GM12891 (cell line): ENCODE measurements at regions not wholly inside any gene's neighbourhood (a gene's known extent, or its start where the extent isn't known, plus 50 kb on each side); places are given as distances from the start of the nearest gene placed in this dataset.
A peak's percentile ranks its signal among the peaks of the same experiment; 100 is the strongest.
"Not testable (repeated sequence)": the region's sequence is repeated elsewhere in the genome, so short reads cannot be mapped to it uniquely, and the experiment has no call there.

Source experiments
- DNase-seq: peaks from one replicate; pipeline ENCODE4 v3.0.0; 2011; ENCODE audit warnings: low spot score; ENCODE audit not compliant: insufficient read length
- FAIRE-seq: peaks from 2 replicates; lab custom pipeline; 2011; peaks lifted over from hg19 to GRCh38; lab: Jason Lieb, UNC
- PAX5 ChIP-seq: IDR thresholded peaks from 2 replicates; pipeline ENCODE4 v1.6.1; 2011; ENCODE audit warnings: low read length, moderate library complexity, mild to moderate bottlenecking; ENCODE audit not compliant: insufficient read depth, severe bottlenecking
- POLR2A ChIP-seq: IDR thresholded peaks from 2 replicates; pipeline ENCODE4 v1.6.1; 2011; ENCODE audit warnings: low read depth, low read length, control low read depth
- POLR2AphosphoS5 ChIP-seq: IDR thresholded peaks from 2 replicates; pipeline ENCODE4 v1.6.1; 2011; ENCODE audit warnings: low read depth, low read length, control low read depth
- POU2F2 ChIP-seq: IDR thresholded peaks from 2 replicates; pipeline ENCODE4 v1.6.1; 2011; ENCODE audit warnings: low read depth, mild to moderate bottlenecking, control low read depth, low read length, moderate library complexity
- SPI1 ChIP-seq: IDR thresholded peaks from 2 replicates; pipeline ENCODE4 v1.6.1; 2011; ENCODE audit warnings: low read depth, low read length, control low read depth
- TAF1 ChIP-seq: IDR thresholded peaks from 2 replicates; pipeline ENCODE4 v1.6.1; 2011; ENCODE audit warnings: low read depth, low read length, control low read depth

DNA sequence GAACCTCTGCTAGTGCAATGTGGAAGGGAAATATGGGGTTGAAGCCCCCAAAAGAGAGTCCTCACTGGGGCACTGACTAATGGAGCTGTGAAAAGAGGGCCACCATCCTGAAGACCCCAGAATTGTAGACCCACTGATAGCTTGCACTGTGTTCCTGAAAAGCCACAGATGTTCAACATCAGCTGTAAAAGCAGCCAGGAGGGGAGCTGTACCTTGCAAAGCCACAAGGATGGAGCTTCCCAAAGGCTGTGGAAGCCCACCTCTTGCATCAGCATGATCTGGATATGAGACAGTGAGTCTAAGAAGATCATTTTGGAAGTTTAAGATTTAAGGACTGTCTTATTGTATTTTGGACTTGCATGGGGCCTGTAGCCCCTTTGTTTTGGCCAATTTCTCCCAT is 125.8 kb upstream of the TGFBR2 start:
- TF ChIP-seq TAF1 (no peak), PAX5 (no peak), POU2F2 (no peak), POLR2A (no peak), POLR2AphosphoS5 (no peak), SPI1 (no peak)
- DNase-seq (no peak), FAIRE-seq (no peak)

DNA sequence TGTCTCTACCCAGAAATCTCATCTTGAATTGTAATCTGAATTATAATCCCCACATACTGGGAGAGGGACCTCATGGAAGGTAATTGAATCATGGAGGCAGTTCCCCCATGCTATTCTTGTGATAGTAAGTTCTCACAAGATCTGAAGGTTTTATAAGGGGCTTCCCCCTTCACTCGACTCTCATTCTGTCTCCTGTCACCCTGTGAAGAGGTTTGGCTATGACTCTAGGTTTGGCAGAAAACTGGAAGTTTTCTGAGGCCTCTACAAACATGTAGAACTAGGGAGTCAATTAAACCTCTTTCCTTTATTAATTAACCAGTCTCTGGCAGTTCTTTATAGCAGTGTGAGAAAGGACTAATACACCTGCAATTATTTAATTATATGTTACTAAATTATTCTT is 125.2 kb upstream of the TGFBR2 start:
- FAIRE-seq (no peak), DNase-seq (no peak)
- TF ChIP-seq PAX5 = no peak
- TF ChIP-seq SPI1 = no peak
- no peak for TF ChIP-seq POU2F2
- no peak for TF ChIP-seq POLR2A
- TF ChIP-seq TAF1 = no peak
- no peak for TF ChIP-seq POLR2AphosphoS5

DNA sequence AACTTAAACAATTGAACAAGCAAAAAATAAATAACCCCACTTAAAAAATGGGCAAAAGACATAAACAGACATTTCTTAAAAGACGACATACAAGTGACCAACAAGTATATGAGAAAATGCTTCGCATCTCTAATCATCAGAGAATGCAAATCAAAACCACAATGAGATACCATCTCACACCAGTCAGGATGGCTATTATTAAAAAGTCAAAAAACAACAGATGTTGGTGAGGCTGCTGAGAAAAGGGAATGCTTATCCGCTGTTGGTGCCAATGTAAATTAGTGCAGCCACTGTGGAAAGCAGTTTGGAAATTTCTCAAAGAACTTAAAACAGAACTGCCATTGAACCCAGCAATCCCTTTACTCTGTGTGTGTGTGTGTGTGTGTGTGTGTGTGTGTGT is 122.2 kb upstream of the TGFBR2 start:
- not testable (repeated sequence) for DNase-seq

DNA sequence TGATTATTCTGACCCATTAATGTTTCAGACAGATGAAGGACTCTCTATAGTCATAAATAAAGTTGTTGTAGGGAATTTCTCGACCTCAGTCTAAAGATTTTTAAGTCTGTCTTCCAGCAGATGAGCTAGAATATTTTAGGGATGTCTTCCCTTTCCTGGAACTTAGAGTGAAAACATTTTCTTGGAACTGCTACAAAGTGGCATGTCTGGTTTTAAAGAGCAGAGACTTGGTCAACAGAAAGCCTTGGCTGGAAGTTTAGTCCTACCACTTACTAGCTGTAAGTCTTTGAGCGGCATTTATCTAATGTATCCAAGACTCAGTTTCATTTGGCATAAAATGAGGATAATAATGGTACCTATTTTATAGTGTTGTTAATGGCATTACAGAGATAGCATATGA is 120.0 kb upstream of the TGFBR2 start:
- FAIRE-seq (no peak), DNase-seq (no peak)
- TF ChIP-seq TAF1 (no peak), POU2F2 (no peak), POLR2AphosphoS5 (no peak), POLR2A (no peak), SPI1 (no peak), PAX5 (no peak)

More for the DNA sequence above, 122.2 kb upstream of the TGFBR2 start:
- not testable (repeated sequence) for FAIRE-seq

DNA sequence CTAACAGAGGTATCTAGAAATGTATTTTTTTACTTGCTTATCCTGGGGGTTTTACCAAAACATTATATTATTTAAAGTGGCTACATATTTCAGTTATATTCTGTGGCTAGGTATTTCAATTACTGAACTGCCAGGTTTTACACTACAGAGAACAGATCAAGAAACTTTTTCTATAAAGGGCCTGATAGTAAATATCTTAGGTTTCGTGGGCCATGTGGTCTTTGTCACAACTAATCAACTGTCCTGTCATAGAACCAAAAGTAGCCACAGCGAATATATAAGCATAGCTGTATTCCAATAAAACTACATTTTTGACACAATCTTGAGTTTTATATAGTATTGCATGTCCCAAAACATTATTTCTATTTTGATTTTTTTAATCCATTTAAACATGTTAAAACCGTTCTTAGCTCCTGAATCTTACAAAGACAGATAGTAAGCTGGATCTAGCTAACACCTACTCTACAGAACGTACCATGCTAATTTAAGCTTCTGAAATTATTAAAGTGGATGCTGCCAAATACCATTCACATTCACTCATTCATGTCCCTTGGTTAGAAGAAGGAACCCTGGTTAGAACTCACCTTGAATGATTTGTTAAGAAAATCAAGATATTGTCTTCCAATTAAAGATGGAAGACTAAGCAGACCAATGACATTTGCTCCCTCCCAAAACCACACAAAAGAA is 118.2 kb upstream of the TGFBR2 start:
- TF ChIP-seq POU2F2 (no peak), POLR2A (no peak), TAF1 (no peak), POLR2AphosphoS5 (no peak), PAX5 (no peak), SPI1 (no peak)
- DNase-seq = no peak
- FAIRE-seq = no peak

DNA sequence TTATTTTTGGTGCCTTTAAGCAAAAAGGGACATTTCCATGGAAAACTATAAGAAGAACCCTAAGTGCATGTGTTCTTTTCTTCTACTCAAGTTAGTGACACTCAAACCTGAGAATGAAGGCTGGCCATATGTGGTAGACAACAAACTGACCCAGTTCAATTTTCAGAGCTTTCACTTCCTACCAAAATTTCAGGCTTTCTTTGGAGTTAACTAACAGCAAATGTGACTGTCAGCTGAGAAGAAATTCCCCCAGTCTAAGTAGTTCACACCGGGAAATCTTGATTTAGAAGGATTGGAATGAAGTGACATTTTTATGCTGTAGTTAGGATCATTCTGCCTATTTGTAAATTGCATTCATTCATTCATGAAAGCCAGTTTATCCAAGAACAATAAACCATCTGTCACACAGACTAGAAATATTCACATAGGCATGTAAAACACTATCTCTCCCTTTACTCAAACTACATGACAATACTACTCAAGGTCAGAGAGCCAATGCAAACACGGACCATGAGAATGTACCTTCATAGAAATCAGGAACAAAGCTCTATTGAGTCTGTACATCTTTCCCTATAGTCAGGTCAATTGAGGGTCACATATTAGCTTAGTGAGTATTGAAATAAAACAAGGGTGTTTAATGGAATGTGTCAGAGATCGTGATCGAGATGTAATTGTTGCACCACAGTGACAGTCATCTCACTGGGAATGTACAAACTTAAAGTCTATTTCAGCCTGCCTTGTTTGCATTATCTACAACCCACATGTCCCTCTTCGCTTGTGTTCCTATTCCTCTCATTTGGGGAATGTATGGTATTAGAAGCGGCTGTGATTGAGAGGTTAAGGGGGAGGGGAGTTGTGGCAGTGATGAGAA is 113.8 kb upstream of the TGFBR2 start:
- DNase-seq (no peak), FAIRE-seq (peak; percentile 13)
- TF ChIP-seq PAX5 = no peak
- TF ChIP-seq POLR2A = no peak
- no peak for TF ChIP-seq POLR2AphosphoS5
- TF ChIP-seq TAF1 = no peak
- TF ChIP-seq POU2F2 = no peak
- no peak for TF ChIP-seq SPI1

DNA sequence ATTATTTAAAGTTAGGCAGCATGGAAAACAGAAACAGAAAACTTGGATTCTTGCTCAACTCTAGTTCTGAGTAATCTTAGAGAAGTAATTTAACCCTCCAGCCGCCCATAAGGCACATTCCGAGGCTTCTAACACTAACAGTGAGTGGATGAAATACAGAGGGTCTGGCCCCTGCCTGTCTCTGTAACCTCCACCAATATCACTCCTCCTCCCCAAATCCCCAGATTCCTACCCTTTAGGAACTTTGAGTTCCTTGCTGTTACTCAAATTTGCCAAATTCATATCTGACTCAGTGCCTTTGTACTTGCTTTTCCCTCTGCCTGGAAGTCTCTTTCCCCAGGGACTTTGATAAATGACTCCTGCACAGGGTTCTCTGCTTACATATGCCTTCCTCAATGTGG is 112.5 kb upstream of the TGFBR2 start:
- DNase-seq (no peak), FAIRE-seq (no peak)
- TF ChIP-seq POLR2AphosphoS5 (no peak), PAX5 (no peak), TAF1 (no peak), POU2F2 (no peak), POLR2A (no peak)

DNA sequence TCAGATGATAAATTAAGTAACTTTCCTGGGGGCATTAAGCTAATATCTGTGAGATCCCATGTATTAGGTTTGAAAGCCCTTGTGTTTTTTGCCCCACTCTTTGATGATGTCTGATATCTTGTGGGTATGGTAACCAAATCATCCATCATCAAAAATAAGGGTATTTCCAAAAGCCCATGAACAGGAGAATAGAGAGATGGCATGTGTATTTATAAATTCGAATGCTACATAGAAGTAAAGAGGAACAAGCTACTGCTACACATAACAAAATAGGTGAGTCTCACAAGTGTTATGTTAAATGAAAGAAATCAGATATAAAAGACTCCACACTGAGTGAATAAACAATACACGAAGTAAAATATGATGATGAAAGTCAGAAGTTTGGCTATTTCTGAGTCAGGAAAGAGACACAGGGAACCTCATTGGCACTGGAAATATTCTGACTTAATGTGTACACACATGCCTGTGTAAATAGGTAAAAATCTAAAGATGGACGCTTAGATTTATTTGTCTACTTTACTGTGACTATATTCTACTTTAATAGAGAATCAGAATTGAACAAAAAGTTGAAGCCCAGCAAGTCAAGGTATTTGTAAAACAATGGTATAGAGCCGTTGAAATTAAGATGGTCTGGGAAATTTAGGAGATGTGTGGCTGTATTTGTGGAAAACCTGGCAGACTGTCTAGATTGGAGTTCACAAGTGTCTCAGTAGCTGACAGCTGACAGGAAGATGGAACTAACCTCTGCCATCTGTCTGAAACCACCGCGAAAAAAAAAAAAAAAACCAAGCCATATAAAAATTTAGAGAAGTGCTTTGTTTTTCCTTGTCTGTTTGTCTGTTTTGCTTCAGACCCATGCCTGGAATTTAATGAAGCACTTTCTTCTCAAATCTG is 111.0 kb upstream of the TGFBR2 start:
- FAIRE-seq (no peak), DNase-seq (no peak)
- TF ChIP-seq SPI1 = no peak
- no peak for TF ChIP-seq POLR2AphosphoS5
- no peak for TF ChIP-seq POU2F2
- no peak for TF ChIP-seq TAF1
- TF ChIP-seq POLR2A = no peak
- TF ChIP-seq PAX5 = no peak
